H1 (cell line): ENCODE measurements at regions not wholly inside any gene's neighbourhood (a gene's known extent, or its start where the extent isn't known, plus 50 kb on each side); places are given as distances from the start of the nearest gene placed in this dataset.
"Not testable (repeated sequence)": the region's sequence is repeated elsewhere in the genome, so short reads cannot be mapped to it uniquely, and the experiment has no call there.

ENCODE experiments used
- CTCF ChIA-PET: fragments of 300-600 bp; sonication (Branson Sonifier 250); formaldehyde crosslinking; loops from one replicate; lab custom pipeline; 2021; ENCODE audit not compliant: partially characterized antibody; lab: Charles Lee
- POLR2A ChIA-PET: fragments of 300-600 bp; sonication (Branson Sonifier 250); formaldehyde crosslinking; loops from one replicate; lab custom pipeline; 2021; ENCODE audit warnings: inconsistent platforms; ENCODE audit not compliant: partially characterized antibody; lab: Charles Lee
- DNase-seq, 2 experiments: peaks; one replicate each; pipeline versions ENCODE4 v3.0.0 to v3.0.0-alpha.2; 2010 to 2022; ENCODE audit warnings: low spot score in 2 of 2, low read depth in 1 of 2, mixed read lengths in 1 of 2
- FAIRE-seq: peaks from 2 replicates; lab custom pipeline; 2011; peaks lifted over from hg19 to GRCh38; lab: Jason Lieb, UNC
- H2AFZ ChIP-seq: 2 replicates; pipeline ENCODE4 v1.8.1; 2012; ENCODE audit warnings: low read length, inconsistent platforms
- H2AK5ac ChIP-seq: 2 replicates; pipeline ENCODE4 v1.6.1; 2013; ENCODE audit warnings: low read depth, low read length
- H2BK120ac ChIP-seq: replicated peaks from 2 replicates; pipeline ENCODE3; 2013; ENCODE audit warnings: low read depth, low read length, inconsistent platforms
- H2BK12ac ChIP-seq: 2 replicates; pipeline ENCODE4 v1.6.1; 2013; ENCODE audit warnings: low read depth, low read length
- H2BK15ac ChIP-seq: 2 replicates; pipeline ENCODE4 v1.6.1; 2013; ENCODE audit warnings: low read length
- H2BK20ac ChIP-seq: 2 replicates; pipeline ENCODE4 v1.6.1; 2013; ENCODE audit warnings: low read length
- H2BK5ac ChIP-seq: 2 replicates; pipeline ENCODE4 v1.6.1; 2013; ENCODE audit warnings: low read depth, low read length
- H3K14ac ChIP-seq: 2 replicates; pipeline ENCODE4 v1.6.1; 2013; ENCODE audit warnings: inconsistent platforms; ENCODE audit not compliant: insufficient read length
- H3K18ac ChIP-seq: 2 replicates; pipeline ENCODE4 v1.6.1; 2013; ENCODE audit warnings: low read length; ENCODE audit errors: extremely low read depth
- H3K23ac ChIP-seq: 2 replicates; pipeline ENCODE4 v1.6.1; 2013; ENCODE audit warnings: inconsistent platforms; ENCODE audit not compliant: insufficient read length
- H3K23me2 ChIP-seq: 2 replicates; pipeline ENCODE4 v1.6.1; 2013; ENCODE audit warnings: low read depth, low read length
- H3K27ac ChIP-seq: 2 replicates; pipeline ENCODE4 v1.6.1; 2011; ENCODE audit warnings: low read depth, low read length, inconsistent platforms
- H3K27me3 ChIP-seq, 4 experiments: replicated peaks in 1 of 4; 1 replicate in 1 of 4; 2 replicates in 3 of 4; pipeline versions ENCODE4 v1.6.1 to v1.8.1; 2011 to 2013; ENCODE audit warnings: low read length in 3 of 4, mild to moderate bottlenecking in 3 of 4, inconsistent platforms in 2 of 4, mixed read lengths in 2 of 4, moderate library complexity in 1 of 4; ENCODE audit not compliant: control insufficient read depth in 3 of 4, insufficient read depth in 3 of 4; ENCODE audit errors: extremely low read depth in 1 of 4
- H3K36me3 ChIP-seq, 4 experiments: 2 replicates each; pipeline versions ENCODE4 v1.6.1 to v1.8.1; 2011 to 2013; ENCODE audit warnings: mild to moderate bottlenecking in 4 of 4, low read length in 3 of 4, moderate library complexity in 2 of 4, control low read depth in 1 of 4, inconsistent platforms in 1 of 4; ENCODE audit not compliant: insufficient read depth in 4 of 4, control insufficient read depth in 2 of 4
- H3K4ac ChIP-seq: replicated peaks from 2 replicates; pipeline ENCODE3; 2013; ENCODE audit warnings: low read length, low read depth, mixed read lengths, inconsistent platforms; ENCODE audit not compliant: insufficient read length
- H3K4me1 ChIP-seq, 4 experiments: replicated peaks in 1 of 4; 1 replicate in 1 of 4; 2 replicates in 3 of 4; pipeline versions ENCODE4 v1.6.1 to v1.8.1; 2011 to 2013; ENCODE audit warnings: low read length in 3 of 4, inconsistent platforms in 2 of 4, mixed read lengths in 1 of 4; ENCODE audit not compliant: insufficient read depth in 4 of 4, control insufficient read depth in 3 of 4
- H3K4me2 ChIP-seq, 2 experiments: 2 replicates each; pipeline versions ENCODE4 v1.6.1 to v1.8.1; 2011 to 2013; ENCODE audit warnings: low read depth in 2 of 2, low read length in 2 of 2, control low read depth in 1 of 2, inconsistent platforms in 1 of 2, mild to moderate bottlenecking in 1 of 2; ENCODE audit not compliant: insufficient read depth in 1 of 2
- H3K4me3 ChIP-seq, 4 experiments: fragments of 200-600, 300-600 bp in 1 of 4; sonication (generic), shearing (Covaris generic), sonication (Bioruptor Twin) in 1 of 4; 2 replicates each; pipeline versions ENCODE4 v1.5.1 to v1.8.1; 2011 to 2016; ENCODE audit warnings: low read length in 4 of 4, low read depth in 3 of 4, control low read depth in 2 of 4, inconsistent platforms in 2 of 4, mild to moderate bottlenecking in 2 of 4, mixed read lengths in 1 of 4, moderate library complexity in 1 of 4; ENCODE audit not compliant: insufficient read depth in 2 of 4; ENCODE audit errors: extremely low read depth in 1 of 4
- H3K56ac ChIP-seq: replicated peaks from 2 replicates; pipeline ENCODE3; 2013; ENCODE audit warnings: low read depth, mild to moderate bottlenecking, mixed read lengths, low read length, inconsistent platforms; ENCODE audit not compliant: insufficient read length
- H3K79me1 ChIP-seq: 2 replicates; pipeline ENCODE4 v1.6.1; 2013; ENCODE audit warnings: low read depth, low read length, control low read depth
- H3K79me2 ChIP-seq, 2 experiments: 2 replicates each; pipeline versions ENCODE4 v1.6.1 to v1.8.1; 2012 to 2013; ENCODE audit warnings: low read length in 2 of 2, mild to moderate bottlenecking in 2 of 2, inconsistent platforms in 1 of 2; ENCODE audit not compliant: insufficient read depth in 2 of 2, control insufficient read depth in 1 of 2
- H3K9ac ChIP-seq, 4 experiments: replicated peaks in 1 of 4; 1 replicate in 1 of 4; 2 replicates in 3 of 4; pipeline versions ENCODE4 v1.6.1 to v1.8.1; 2011 to 2013; ENCODE audit warnings: low read depth in 3 of 4, low read length in 3 of 4, control low read depth in 2 of 4, mild to moderate bottlenecking in 2 of 4, moderate library complexity in 2 of 4, inconsistent platforms in 1 of 4; ENCODE audit errors: extremely low read depth in 1 of 4
- H3K9me3 ChIP-seq, 2 experiments: 2 replicates each; pipeline versions ENCODE4 v1.6.1 to v1.8.1; 2012 to 2013; ENCODE audit warnings: mild to moderate bottlenecking in 2 of 2, moderate library complexity in 2 of 2, control low read depth in 1 of 2, inconsistent platforms in 1 of 2, low read depth in 1 of 2, low read length in 1 of 2, mixed read lengths in 1 of 2; ENCODE audit not compliant: insufficient read depth in 2 of 2
- H4K20me1 ChIP-seq, 2 experiments: replicated peaks in 1 of 2; 2 replicates each; pipeline versions ENCODE3 to v1.8.1; 2011 to 2013; ENCODE audit warnings: inconsistent platforms in 2 of 2, low read length in 2 of 2, mild to moderate bottlenecking in 1 of 2; ENCODE audit not compliant: insufficient read depth in 2 of 2, control insufficient read depth in 1 of 2
- H4K5ac ChIP-seq: 2 replicates; pipeline ENCODE4 v1.6.1; 2013; ENCODE audit warnings: low read length, low read depth, mixed read lengths, inconsistent platforms; ENCODE audit not compliant: insufficient read length
- H4K8ac ChIP-seq: 2 replicates; pipeline ENCODE4 v1.8.0; 2013; ENCODE audit warnings: mild to moderate bottlenecking, moderate library complexity, low read length, inconsistent platforms; ENCODE audit not compliant: insufficient read depth; ENCODE audit errors: extremely low read depth
- H4K91ac ChIP-seq: replicated peaks from 2 replicates; pipeline ENCODE3; 2013; ENCODE audit warnings: low read length, mixed read lengths, inconsistent platforms; ENCODE audit not compliant: insufficient read length
- WGBS, 2 experiments: shearing (Covaris generic) in 1 of 2; methylation state at CpG; one replicate each; pipeline versions ENCODE4 v1.1.6 to v1.1.7; 2013 to 2015; ENCODE audit warnings: low lambda C conversion rate in 2 of 2, mixed read lengths in 2 of 2, inconsistent platforms in 1 of 2, low coverage in 1 of 2, missing lambda C conversion rate in 1 of 2; ENCODE audit not compliant: insufficient replicate concordance in 2 of 2, insufficient coverage in 1 of 2, insufficient read length in 1 of 2; ENCODE audit errors: extremely low coverage in 1 of 2, missing lambda C conversion rate in 1 of 2; 5-methylcytosine and 5-hydroxymethylcytosine counted together

GRCh38 chr4:94155404-94155803, 52.3 kb upstream of the SMARCAD1 start:
- H3K79me1 ChIP-seq, H2BK120ac ChIP-seq, FAIRE-seq, H3K27me3 ChIP-seq, POLR2A ChIA-PET, H3K4ac ChIP-seq, H4K5ac ChIP-seq, H3K9ac ChIP-seq, H3K14ac ChIP-seq, H2AK5ac ChIP-seq, H3K27ac ChIP-seq, H2BK12ac ChIP-seq, H4K91ac ChIP-seq, H3K4me3 ChIP-seq, H2BK5ac ChIP-seq, H3K56ac ChIP-seq, H3K36me3 ChIP-seq, H3K18ac ChIP-seq, H3K9me3 ChIP-seq, H3K23me2 ChIP-seq, H3K79me2 ChIP-seq, H2AFZ ChIP-seq, H4K8ac ChIP-seq, H3K4me1 ChIP-seq, H3K23ac ChIP-seq, H2BK15ac ChIP-seq, H2BK20ac ChIP-seq, H3K4me2 ChIP-seq, DNase-seq, H4K20me1 ChIP-seq: not testable (repeated sequence)
- CTCF ChIA-PET: interaction anchor here (1.6 kb wide), 1 partner anchor 16 kb away, joined by 4 read pairs; no protein-coding TSS in a partner anchor
- 89% methylated on average over 2 of the region's 2 CpGs; no CpG with 5 or more reads in 1 of the 2 experiments for WGBS, 2 experiments
